ENCODE measurements at regions not wholly inside any gene's neighbourhood (a gene's known extent, or its start where the extent isn't known, plus 50 kb on each side); places are given as distances from the start of the nearest gene placed in this dataset.

DNA sequence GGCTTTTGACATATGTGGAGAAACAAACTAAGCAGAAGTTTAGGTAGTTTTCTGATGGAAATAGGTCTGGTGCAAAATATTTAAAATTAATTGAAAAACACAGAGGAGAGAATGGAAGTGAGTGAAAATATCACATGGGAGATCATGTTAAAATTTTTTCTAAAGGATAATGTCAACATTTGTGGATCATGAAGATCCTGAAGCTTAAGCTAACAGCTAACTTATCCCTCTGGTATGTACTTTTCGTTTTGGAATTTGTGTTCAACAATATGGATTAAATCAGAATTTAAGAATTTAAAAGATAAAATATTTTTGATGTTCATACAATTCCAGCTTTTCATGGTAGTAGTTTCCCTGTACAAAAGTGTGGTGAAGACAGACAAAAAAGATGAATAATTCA lies 572.8 kb upstream of the FAM241A start:
- H3K27me3 Mint-ChIP-seq (ENCODE audit: low read depth in 3 of 3): no peaks in the 10 kb centered on the region
- no peak overlapping the region for H3K4me3 Mint-ChIP-seq
- no peaks in the 10 kb centered on the region for H3K4me1 Mint-ChIP-seq
- Histone ChIP-seq H3K36me3 (replicated peaks in 1 of 2; ENCODE audit: control insufficient read depth in 1 of 2, insufficient read depth in 2 of 2, low read length in 2 of 2) (no peaks in the 10 kb centered on the region), H3K9me3 (replicated peaks in 1 of 2; ENCODE audit: control insufficient read depth in 1 of 2, insufficient read depth in 1 of 2, low read length in 2 of 2) (no peaks in the 10 kb centered on the region), H3K27me3 (ENCODE audit: control insufficient read depth in 2 of 2, insufficient read depth in 2 of 2, low read length in 2 of 2) (no peaks in the 10 kb centered on the region), H4K20me1 (ENCODE audit: insufficient read depth, low read length) (no peaks in the 10 kb centered on the region), H3K4me2 (replicated peaks; ENCODE audit: extremely low read depth, low read length, poor library complexity, severe bottlenecking) (no peak overlapping the region), H2AFZ (ENCODE audit: insufficient read depth, low read depth, low read length, poor library complexity, severe bottlenecking) (no peak overlapping the region), H3K4me1 (ENCODE audit: control insufficient read depth in 1 of 2, insufficient read depth in 2 of 2, low read length in 2 of 2) (no peaks in the 10 kb centered on the region), H3K4me3 (replicated peaks in 1 of 3; ENCODE audit: low read depth in 2 of 3, low read length in 3 of 3) (no peak overlapping the region), H3K27ac (ENCODE audit: low read depth in 1 of 2, low read length in 2 of 2) (no peak overlapping the region), H3K9ac (ENCODE audit: insufficient read depth, low read length, poor library complexity, severe bottlenecking) (no peak overlapping the region), H3K79me2 (ENCODE audit: insufficient read depth, low read length) (no peaks in the 10 kb centered on the region)
- TF ChIP-seq, protein P1, sequence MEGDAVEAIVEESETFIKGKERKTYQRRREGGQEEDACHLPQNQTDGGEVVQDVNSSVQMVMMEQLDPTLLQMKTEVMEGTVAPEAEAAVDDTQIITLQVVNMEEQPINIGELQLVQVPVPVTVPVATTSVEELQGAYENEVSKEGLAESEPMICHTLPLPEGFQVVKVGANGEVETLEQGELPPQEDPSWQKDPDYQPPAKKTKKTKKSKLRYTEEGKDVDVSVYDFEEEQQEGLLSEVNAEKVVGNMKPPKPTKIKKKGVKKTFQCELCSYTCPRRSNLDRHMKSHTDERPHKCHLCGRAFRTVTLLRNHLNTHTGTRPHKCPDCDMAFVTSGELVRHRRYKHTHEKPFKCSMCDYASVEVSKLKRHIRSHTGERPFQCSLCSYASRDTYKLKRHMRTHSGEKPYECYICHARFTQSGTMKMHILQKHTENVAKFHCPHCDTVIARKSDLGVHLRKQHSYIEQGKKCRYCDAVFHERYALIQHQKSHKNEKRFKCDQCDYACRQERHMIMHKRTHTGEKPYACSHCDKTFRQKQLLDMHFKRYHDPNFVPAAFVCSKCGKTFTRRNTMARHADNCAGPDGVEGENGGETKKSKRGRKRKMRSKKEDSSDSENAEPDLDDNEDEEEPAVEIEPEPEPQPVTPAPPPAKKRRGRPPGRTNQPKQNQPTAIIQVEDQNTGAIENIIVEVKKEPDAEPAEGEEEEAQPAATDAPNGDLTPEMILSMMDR (IDR thresholded peaks at IDR 0.05): no peak
- WGBS (ENCODE audit: insufficient coverage): no CpG with 5 or more reads among the region's 1 CpG
- H3K27ac Mint-ChIP-seq: no peak overlapping the region
- DNase-seq: no peak
- no peaks in the 10 kb centered on the region for H3K36me3 Mint-ChIP-seq
- intact Hi-C loops (cut with micrococcal nuclease): no loop called here
- peaks cover 0 to 6% (median 3%) of the 10 kb centered on the region in 7 donors for H3K9me3 Mint-ChIP-seq

DNA sequence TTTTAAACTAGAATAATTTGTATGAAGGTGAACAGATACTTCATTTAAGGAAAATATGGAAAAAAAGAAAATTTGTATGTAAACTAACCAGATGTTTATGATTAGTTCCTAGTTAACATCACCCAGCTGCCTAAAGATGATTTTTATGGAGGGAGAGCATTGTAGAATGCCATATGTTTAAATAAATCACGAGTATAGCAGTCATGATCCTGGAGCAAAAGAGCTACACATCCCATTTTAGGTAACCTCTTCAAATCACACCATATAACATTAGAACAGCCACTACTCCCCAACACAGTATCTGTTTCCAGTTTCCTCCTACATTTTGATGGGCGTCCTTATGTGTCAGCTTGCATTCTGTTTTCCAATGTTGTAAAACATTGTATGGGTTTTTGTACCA lies 571.9 kb upstream of the FAM241A start:
- Mint-ChIP-seq H3K27ac (no peak overlapping the region), H3K4me1 (no peaks in the 10 kb centered on the region), H3K4me3 (no peak overlapping the region), H3K9me3 (peaks cover 0 to 3% (median 0%) of the 10 kb centered on the region in 7 donors), H3K36me3 (no peaks in the 10 kb centered on the region), H3K27me3 (ENCODE audit: low read depth in 3 of 3) (no peaks in the 10 kb centered on the region)
- H3K27ac ChIP-seq (ENCODE audit: low read depth in 1 of 2, low read length in 2 of 2): no peak overlapping the region
- H3K4me1 ChIP-seq (ENCODE audit: control insufficient read depth in 1 of 2, insufficient read depth in 2 of 2, low read length in 2 of 2): no peaks in the 10 kb centered on the region
- no peaks in the 10 kb centered on the region for H3K79me2 ChIP-seq (ENCODE audit: insufficient read depth, low read length)
- DNase-seq: no peak
- no peak overlapping the region for H3K9ac ChIP-seq (ENCODE audit: insufficient read depth, low read length, poor library complexity, severe bottlenecking)
- no peak overlapping the region for H2AFZ ChIP-seq (ENCODE audit: insufficient read depth, low read depth, low read length, poor library complexity, severe bottlenecking)
- H3K9me3 ChIP-seq (replicated peaks in 1 of 2; ENCODE audit: control insufficient read depth in 1 of 2, insufficient read depth in 1 of 2, low read length in 2 of 2): no peaks in the 10 kb centered on the region
- intact Hi-C loops (cut with micrococcal nuclease): no loop called here
- no peak overlapping the region for H3K4me3 ChIP-seq (replicated peaks in 1 of 3; ENCODE audit: low read depth in 2 of 3, low read length in 3 of 3)
- H4K20me1 ChIP-seq (ENCODE audit: insufficient read depth, low read length): no peaks in the 10 kb centered on the region
- WGBS (ENCODE audit: insufficient coverage): no CpG with 5 or more reads among the region's 2 CpGs
- H3K4me2 ChIP-seq (replicated peaks; ENCODE audit: extremely low read depth, low read length, poor library complexity, severe bottlenecking): no peak overlapping the region
- TF ChIP-seq, protein P1 (IDR thresholded peaks at IDR 0.05): no peak
- no peaks in the 10 kb centered on the region for H3K36me3 ChIP-seq (replicated peaks in 1 of 2; ENCODE audit: control insufficient read depth in 1 of 2, insufficient read depth in 2 of 2, low read length in 2 of 2)
- H3K27me3 ChIP-seq (ENCODE audit: control insufficient read depth in 2 of 2, insufficient read depth in 2 of 2, low read length in 2 of 2): no peaks in the 10 kb centered on the region

Data from CD14-positive monocyte (primary cell).